Gastroesophageal sphincter (tissue), 4 donors: ENCODE measurements at regions not wholly inside any gene's neighbourhood (a gene's known extent, or its start where the extent isn't known, plus 50 kb on each side); places are given as distances from the start of the nearest gene placed in this dataset.

Experiments used
- ATAC-seq: fragments of 150-250 bp; one replicate; pipeline ENCODE4 v1.9.1; 2016; ENCODE audit warnings: mild to moderate bottlenecking, moderate library complexity
- H3K27ac ChIP-seq, 4 donors: fragments of 200-600 bp; sonication (generic) in 3 of 4; 1 replicate in 3 of 4; 2 replicates in 1 of 4; pipeline ENCODE4 v1.5.1; 2016 to 2019
- H3K27me3 ChIP-seq: fragments of 200-600 bp; sonication (generic); one replicate; pipeline ENCODE4 v1.5.1; 2019
- H3K36me3 ChIP-seq, 2 donors: fragments of 200-600 bp; sonication (generic); one replicate each; pipeline ENCODE4 v1.5.1; 2019; ENCODE audit warnings: control low read depth in 1 of 2
- H3K4me1 ChIP-seq, 3 donors: fragments of 200-600 bp; sonication (generic); 1 replicate in 2 of 3; 2 replicates in 1 of 3; pipeline ENCODE4 v1.5.1; 2016 to 2019; ENCODE audit warnings: control low read depth in 2 of 3
- H3K4me3 ChIP-seq, 2 donors: fragments of 200-600 bp; sonication (generic); one replicate each; pipeline ENCODE4 v1.5.1; 2019; ENCODE audit warnings: mild to moderate bottlenecking in 1 of 2, moderate library complexity in 1 of 2
- H3K9me3 ChIP-seq, 3 donors: fragments of 200-600 bp; sonication (generic); one replicate each; pipeline ENCODE4 v1.5.1; 2017 to 2019; ENCODE audit warnings: control low read depth in 2 of 3
- CTCF ChIP-seq, 4 experiments: fragments of 200-600 bp in 2 of 4; fragments of 450-650 bp in 2 of 4; sonication (generic) in 1 of 4; IDR thresholded peaks; one replicate each; pipeline ENCODE4 v1.5.1; 2017 to 2019; ENCODE audit warnings: antibody characterized with exemption in 4 of 4, mild to moderate bottlenecking in 2 of 4, moderate library complexity in 2 of 4
- EP300 ChIP-seq: sonication (generic); formaldehyde crosslinking; IDR thresholded peaks from one replicate; pipeline ENCODE4 v1.6.1; 2017; ENCODE audit warnings: antibody characterized with exemption, mild to moderate bottlenecking
- POLR2A ChIP-seq, 2 donors: fragments of 450-650 bp; IDR thresholded peaks; one replicate each; pipeline ENCODE4 v1.6.1; 2017; ENCODE audit warnings: antibody characterized with exemption in 2 of 2, mild to moderate bottlenecking in 2 of 2, moderate library complexity in 1 of 2
- POLR2AphosphoS5 ChIP-seq: sonication (generic); formaldehyde crosslinking; IDR thresholded peaks from one replicate; pipeline ENCODE4 v1.6.1; 2017; ENCODE audit warnings: antibody characterized with exemption
- WGBS, 2 donors: methylation state at CpG; one replicate each; pipeline ENCODE4 v1.1.5; 2018; ENCODE audit warnings: low coverage in 1 of 2; 5-methylcytosine and 5-hydroxymethylcytosine counted together

DNA sequence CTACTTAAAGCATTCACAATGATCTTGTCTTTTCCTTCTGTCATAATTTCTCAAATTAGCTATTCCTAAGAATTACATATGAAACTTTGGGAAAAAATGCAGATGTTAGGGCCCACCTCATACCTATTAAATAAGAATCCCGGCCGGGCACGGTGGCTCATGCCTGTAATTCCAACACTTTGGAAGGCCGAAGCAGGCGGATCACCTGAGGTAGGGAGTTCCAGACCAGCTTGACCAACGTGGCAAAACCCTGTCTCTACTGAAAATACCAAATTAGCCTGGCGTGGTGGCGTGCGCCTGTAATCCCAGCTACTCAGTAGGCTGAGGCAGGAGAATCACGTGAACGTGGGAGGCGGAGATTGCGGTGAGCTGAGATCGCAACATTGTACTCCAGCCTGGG, 158.4 kb upstream of the TLL1 start:
- Histone ChIP-seq H3K9me3 (no peaks in the 10 kb centered on the region), H3K27ac (no peak overlapping the region), H3K4me3 (no peak overlapping the region), H3K36me3 (no peaks in the 10 kb centered on the region), H3K27me3 (no peaks in the 10 kb centered on the region), H3K4me1 (no peaks in the 10 kb centered on the region)
- no peak for ATAC-seq
- 98 to 100% methylated on average over 6 to 11 of the region's 14 CpGs for WGBS, 2 donors
- TF ChIP-seq EP300 (no peak), CTCF (IDR thresholded peaks at IDR 0.05) (no peak), POLR2AphosphoS5 (no peak), POLR2A (IDR thresholded peaks at IDR 0.05) (no peak)

DNA sequence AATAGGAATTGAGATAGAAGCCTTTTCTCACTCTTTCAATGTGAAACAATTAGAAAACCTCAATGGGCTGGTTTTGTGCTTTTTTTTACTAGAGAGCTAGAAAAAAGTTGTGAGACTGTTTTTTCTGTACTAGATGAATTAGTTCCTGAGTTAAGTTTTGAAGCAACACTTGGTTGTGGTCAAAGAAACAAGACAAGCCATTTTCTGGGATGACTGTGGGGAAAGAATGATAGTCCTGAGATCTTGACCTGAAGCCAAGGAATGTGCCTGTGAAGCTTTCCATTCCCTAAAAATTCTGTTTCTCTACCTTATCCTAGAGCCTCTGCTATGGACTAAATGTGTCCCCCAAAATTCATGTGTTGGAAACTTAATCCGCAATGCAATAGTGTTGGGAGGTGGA, 157.8 kb upstream of the TLL1 start:
- H3K36me3 ChIP-seq, result no peaks in the 10 kb centered on the region
- no peaks in the 10 kb centered on the region for H3K9me3 ChIP-seq
- no peak overlapping the region for H3K27ac ChIP-seq
- ATAC-seq, result no peak
- no peaks in the 10 kb centered on the region for H3K4me1 ChIP-seq
- WGBS, 2 donors, result 100% methylated on average over 1 of the region's 1 CpG
- no peak for TF ChIP-seq POLR2AphosphoS5
- TF ChIP-seq EP300, result no peak
- TF ChIP-seq POLR2A (IDR thresholded peaks at IDR 0.05), result no peak
- no peak for TF ChIP-seq CTCF (IDR thresholded peaks at IDR 0.05)
- H3K27me3 ChIP-seq, result no peaks in the 10 kb centered on the region
- no peak overlapping the region for H3K4me3 ChIP-seq

GRCh38 chr4:165715989-165716388, 157.0 kb upstream of the TLL1 start:
- Histone ChIP-seq H3K27me3 (no peaks in the 10 kb centered on the region), H3K27ac (no peak overlapping the region), H3K4me3 (no peak overlapping the region), H3K9me3 (no peaks in the 10 kb centered on the region), H3K4me1 (no peaks in the 10 kb centered on the region), H3K36me3 (no peaks in the 10 kb centered on the region)
- WGBS, 2 donors, result 87 to 88% methylated on average over 1 of the region's 1 CpG
- no peak for TF ChIP-seq POLR2AphosphoS5
- TF ChIP-seq CTCF (IDR thresholded peaks at IDR 0.05), result no peak
- ATAC-seq, result no peak

- Histone ChIP-seq H3K9me3 (no peaks in the 10 kb centered on the region), H3K36me3 (no peaks in the 10 kb centered on the region), H3K4me3 (no peak overlapping the region), H3K27me3 (no peaks in the 10 kb centered on the region), H3K4me1 (no peaks in the 10 kb centered on the region), H3K27ac (no peak overlapping the region)
- ATAC-seq, result no peak
- no peak for TF ChIP-seq CTCF (IDR thresholded peaks at IDR 0.05)
- no peak for TF ChIP-seq EP300
- no peak for TF ChIP-seq POLR2AphosphoS5
- no peak for TF ChIP-seq POLR2A (IDR thresholded peaks at IDR 0.05)
Observed at GRCh38 chr4:165716472-165716871, 156.6 kb upstream of the TLL1 start.

DNA sequence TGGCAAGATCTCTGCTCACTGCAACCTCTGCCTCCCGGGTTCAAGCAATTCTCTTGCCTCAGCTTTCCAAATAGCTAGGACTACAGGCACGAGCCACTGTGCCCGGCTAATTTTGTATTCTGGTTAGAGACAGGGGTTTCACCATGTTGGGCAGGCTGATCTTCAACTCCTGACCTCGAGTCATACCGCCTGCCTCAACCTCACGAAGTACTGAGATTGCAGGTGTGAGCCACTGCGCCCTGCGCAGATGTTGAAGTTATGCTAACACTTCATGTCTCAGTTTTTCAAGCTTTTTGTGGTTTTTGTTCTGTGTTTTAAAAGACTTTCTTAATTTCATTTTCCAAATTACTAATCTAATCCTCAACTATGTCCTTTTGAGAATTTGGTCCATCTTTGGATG, 154.4 kb upstream of the TLL1 start:
- H3K4me1 ChIP-seq, result no peaks in the 10 kb centered on the region
- H3K4me3 ChIP-seq, result no peak overlapping the region
- H3K27ac ChIP-seq, result no peak overlapping the region
- no peak for TF ChIP-seq CTCF (IDR thresholded peaks at IDR 0.05)
- TF ChIP-seq POLR2AphosphoS5, result no peak
- no peak for TF ChIP-seq POLR2A (IDR thresholded peaks at IDR 0.05)
- TF ChIP-seq EP300, result no peak
- no peaks in the 10 kb centered on the region for H3K36me3 ChIP-seq
- no peaks in the 10 kb centered on the region for H3K9me3 ChIP-seq
- ATAC-seq, result no peak
- H3K27me3 ChIP-seq, result no peaks in the 10 kb centered on the region
- 93 to 100% methylated on average over 5 to 6 of the region's 8 CpGs for WGBS, 2 donors
